ENCODE measurements at regions not wholly inside any gene's neighbourhood (a gene's known extent, or its start where the extent isn't known, plus 50 kb on each side); places are given as distances from the start of the nearest gene placed in this dataset.

GRCh38 chr21:19603011-19603593 is 1199.5 kb upstream of the TMPRSS15 start:
- DNase-seq (ENCODE audit: extremely low read depth, low read depth), result no peak
- no peak for TF ChIP-seq CTCF (IDR thresholded peaks at IDR 0.05; ENCODE audit: low read depth, low read length)

GRCh38 chr21:19608101-19608621 is 1204.6 kb upstream of the TMPRSS15 start:
- no peak for DNase-seq (ENCODE audit: extremely low read depth, low read depth)
- no peak for TF ChIP-seq CTCF (IDR thresholded peaks at IDR 0.05; ENCODE audit: low read depth, low read length)

- DNase-seq (ENCODE audit: extremely low read depth, low read depth), result no peak
- no peak for TF ChIP-seq CTCF (IDR thresholded peaks at IDR 0.05; ENCODE audit: low read depth, low read length)
Measured at GRCh38 chr21:19609611-19610010, 1206.0 kb upstream of the TMPRSS15 start.

GRCh38 chr21:19621837-19622496 is 1218.4 kb upstream of the TMPRSS15 start:
- TF ChIP-seq CTCF (IDR thresholded peaks at IDR 0.05; ENCODE audit: low read depth, low read length), result no peak

GRCh38 chr21:19640964-19641363 is 1237.4 kb upstream of the TMPRSS15 start:
- DNase-seq (ENCODE audit: extremely low read depth, low read depth), result no peak
- TF ChIP-seq CTCF (IDR thresholded peaks at IDR 0.05; ENCODE audit: low read depth, low read length), result no peak

More at GRCh38 chr21:19621837-19622496, 1218.4 kb upstream of the TMPRSS15 start:
- no peak for DNase-seq (ENCODE audit: extremely low read depth, low read depth)

- TF ChIP-seq CTCF (IDR thresholded peaks at IDR 0.05; ENCODE audit: low read depth, low read length), result no peak
- DNase-seq (ENCODE audit: extremely low read depth, low read depth), result no peak
Measured at GRCh38 chr21:19648391-19648790, 1244.8 kb upstream of the TMPRSS15 start.

GRCh38 chr21:19683492-19683891 is 1279.9 kb upstream of the TMPRSS15 start:
- TF ChIP-seq CTCF (IDR thresholded peaks at IDR 0.05; ENCODE audit: low read depth, low read length), result no peak
- no peak for DNase-seq (ENCODE audit: extremely low read depth, low read depth)
